NCI-H2196 treated with DMSO at 0.1 percent for 48 hours (cell line): ENCODE measurements at regions not wholly inside any gene's neighbourhood (a gene's known extent, or its start where the extent isn't known, plus 50 kb on each side); places are given as distances from the start of the nearest gene placed in this dataset.

Experiments
- DNase-seq: peaks from one replicate; lab custom pipeline; 2025; ENCODE audit not compliant: unreplicated experiment; lab: John Stamatoyannopoulos, UW

DNA sequence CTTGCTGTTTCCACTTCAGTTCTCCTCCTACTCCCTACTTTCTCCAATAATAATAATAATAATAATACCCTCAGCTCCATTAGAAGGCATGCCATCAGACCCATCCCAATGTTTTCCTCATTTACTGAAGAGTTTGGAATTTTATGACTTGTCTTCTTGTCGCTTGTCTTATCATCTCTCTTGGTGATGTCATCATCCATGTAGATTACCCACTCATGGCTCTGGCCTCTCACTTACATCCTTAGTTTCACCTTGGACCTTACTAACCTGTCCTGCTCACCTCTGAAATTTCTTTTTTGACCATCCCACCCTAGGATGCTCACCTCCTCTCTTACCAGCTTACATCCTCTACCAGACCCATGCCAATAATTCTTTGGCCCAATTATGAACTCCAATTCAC lies 329.3 kb downstream of the ACTL7B start:
- no peak for DNase-seq

GRCh38 chr9:108525186-108525585 lies 330.6 kb downstream of the ACTL7B start:
- no peak for DNase-seq

DNA sequence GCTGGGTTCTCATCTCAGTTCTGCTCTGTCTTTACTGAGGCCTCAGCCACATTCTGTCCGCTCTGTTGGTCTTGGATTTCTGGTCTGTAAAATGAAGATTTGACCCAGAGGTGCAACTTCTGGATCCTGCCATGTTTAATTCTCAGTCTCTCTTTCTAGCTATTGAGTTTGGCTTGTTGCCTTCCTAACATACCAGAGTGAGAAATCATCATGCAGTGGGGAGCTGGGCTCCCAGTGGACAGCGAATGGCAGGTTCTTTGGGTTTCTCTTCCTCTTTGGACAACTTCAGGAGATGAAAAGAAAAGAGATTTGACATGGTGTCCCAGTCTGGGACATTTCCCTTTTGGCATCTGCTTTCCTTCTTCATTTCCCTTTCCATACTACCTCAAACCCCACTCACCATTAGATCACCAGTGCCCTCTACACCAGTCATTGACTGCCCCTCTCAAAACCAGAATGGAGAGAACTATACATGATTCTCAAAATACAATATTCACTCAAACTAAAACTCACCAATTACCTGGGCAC lies 334.7 kb downstream of the ACTL7B start:
- DNase-seq: no peak

GRCh38 chr9:108519437-108519836 lies 336.3 kb downstream of the ACTL7B start:
- DNase-seq: no peak

GRCh38 chr9:108517651-108518365 lies 338.0 kb downstream of the ACTL7B start:
- DNase-seq: no peak

DNA sequence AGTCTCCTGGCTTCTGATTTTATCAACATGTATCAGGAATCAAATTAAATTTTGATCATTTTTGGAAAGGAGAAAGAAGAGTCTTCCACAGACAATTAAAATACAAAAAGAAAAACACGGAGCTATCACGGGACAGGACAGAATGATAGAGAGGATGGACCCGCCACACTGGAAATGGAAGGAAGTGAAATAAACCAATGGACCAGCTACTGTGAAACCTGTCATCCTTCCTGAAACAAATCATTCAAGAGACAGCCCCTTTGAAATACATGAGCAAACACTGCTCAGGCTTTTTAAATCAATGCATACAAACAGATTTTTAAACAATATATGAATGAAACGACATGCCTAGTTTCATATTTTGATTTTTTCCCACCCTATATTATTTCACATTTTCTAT lies 339.4 kb downstream of the ACTL7B start:
- no peak for DNase-seq

GRCh38 chr9:108515856-108516255 lies 339.9 kb downstream of the ACTL7B start:
- no peak for DNase-seq

GRCh38 chr9:108512426-108513173 lies 343.2 kb downstream of the ACTL7B start:
- DNase-seq: no peak

DNA sequence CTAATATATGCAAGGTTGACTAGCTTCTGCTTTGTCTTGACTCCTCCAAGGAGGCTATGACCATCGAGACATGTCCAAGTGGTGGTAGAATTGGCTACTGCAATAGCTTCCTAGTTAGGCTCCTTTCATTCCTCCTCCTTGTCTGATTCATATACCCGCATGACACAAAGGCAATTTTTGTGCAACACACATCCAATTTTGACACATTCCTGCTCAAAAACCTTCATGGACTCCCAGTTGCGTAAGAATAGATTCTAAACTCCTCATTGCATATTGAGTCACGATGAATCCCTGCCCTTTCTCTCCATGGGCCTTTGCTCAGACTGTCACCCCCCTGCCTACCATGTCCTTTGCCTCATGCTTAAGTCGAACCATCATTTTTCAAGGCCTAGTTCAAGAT lies 344.5 kb downstream of the ACTL7B start:
- DNase-seq: no peak

- DNase-seq: no peak
Measured at GRCh38 chr9:108496846-108497245, 358.9 kb downstream of the ACTL7B start.

GRCh38 chr9:108489567-108489966 lies 366.2 kb downstream of the ACTL7B start:
- no peak for DNase-seq

DNA sequence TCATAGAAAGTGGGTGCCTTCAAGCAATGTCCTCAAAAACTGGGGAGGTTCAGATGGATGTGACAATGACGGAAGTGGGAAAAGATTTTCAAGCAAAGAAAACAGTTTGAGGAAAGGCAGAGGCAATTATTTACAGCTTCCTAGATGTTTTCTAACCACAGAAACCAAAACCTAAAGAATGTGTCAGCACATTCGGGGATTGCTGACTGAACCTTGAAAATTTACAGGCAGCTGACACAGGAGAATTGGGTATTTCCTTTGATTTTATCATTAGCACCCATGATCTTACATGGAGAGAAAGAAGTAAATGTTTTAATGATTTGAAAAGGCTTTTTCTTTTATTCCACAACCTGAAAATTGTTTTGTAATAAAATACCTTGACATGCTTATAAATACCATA lies 369.0 kb downstream of the ACTL7B start:
- no peak for DNase-seq

DNA sequence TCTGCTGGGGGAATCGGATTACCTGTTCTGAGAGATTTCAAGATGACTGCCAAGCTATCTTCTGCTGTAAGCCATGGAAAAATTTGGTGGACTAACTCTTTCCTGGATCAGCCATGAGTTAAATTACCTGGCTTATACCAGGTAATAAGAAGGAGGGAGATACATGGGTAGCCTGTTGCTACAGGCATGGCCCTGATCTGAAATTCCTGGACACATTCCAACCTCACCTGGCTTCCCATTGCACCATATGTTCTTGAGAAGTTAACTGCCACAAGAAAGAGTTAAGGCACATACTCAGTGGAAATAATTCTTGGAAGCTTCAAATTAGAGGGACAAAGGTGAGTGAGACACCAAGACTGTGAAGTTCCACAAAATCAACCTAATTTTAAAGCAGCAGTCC lies 371.3 kb downstream of the ACTL7B start:
- no peak for DNase-seq

- no peak for DNase-seq
Measured at GRCh38 chr9:108483676-108484075, 372.1 kb downstream of the ACTL7B start.

DNA sequence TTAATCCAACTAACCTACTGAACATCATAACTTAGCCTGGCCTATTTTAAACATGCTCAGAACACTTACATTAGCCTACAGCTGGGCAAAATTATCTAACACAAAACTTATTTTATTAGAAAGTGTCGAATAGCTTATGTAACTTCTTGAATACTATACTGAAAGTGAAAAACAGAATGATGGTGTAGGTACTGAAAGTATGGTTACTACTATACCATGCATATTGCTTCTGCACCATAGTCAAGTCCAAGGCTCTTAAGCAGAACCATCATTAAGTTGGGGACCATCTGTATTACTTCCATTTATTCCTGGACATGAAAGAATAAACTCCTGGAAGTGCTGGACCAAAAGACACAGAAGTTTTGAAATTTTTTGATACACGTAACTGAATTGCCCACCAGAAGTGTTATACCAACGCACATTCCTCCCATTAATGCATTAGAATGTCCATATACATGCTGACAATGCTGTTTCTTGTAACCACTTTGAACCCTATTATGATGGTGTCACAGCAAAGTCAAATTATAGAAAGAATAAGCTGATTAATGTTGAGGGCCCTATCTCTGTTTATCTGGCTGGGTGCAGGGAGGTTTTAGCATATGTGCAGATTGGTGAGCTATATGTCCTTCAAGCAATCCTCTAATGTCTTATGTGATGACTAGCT lies 375.7 kb downstream of the ACTL7B start:
- no peak for DNase-seq

GRCh38 chr9:108478431-108479332 lies 377.1 kb downstream of the ACTL7B start:
- DNase-seq: no peak

GRCh38 chr9:108477529-108478006 lies 378.2 kb downstream of the ACTL7B start:
- no peak for DNase-seq

- DNase-seq: no peak
Measured at GRCh38 chr9:108476574-108476973, 379.2 kb downstream of the ACTL7B start.

DNA sequence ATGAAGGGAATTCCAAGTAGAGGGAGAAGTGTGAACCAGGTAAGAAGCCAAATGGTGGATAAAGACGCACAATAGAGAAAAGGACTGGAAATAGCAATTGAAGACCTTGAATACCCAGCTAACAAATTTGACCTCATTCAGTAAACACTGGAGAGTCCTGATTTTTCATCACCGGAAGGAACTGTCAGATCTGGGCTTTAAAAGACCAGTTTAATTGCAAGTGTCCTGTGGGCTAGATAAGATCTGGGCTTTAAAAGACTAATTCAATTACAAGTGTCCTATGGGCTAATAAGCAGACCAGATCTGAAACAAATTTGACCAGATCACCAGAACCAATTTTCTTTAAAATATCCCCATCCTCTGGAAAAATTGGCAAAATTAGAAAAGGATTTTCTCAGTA lies 380.0 kb downstream of the ACTL7B start:
- DNase-seq: no peak

- no peak for DNase-seq
Measured at GRCh38 chr9:108474356-108474755, 381.4 kb downstream of the ACTL7B start.
